Hindlimb muscle (tissue), 1 donor: ENCODE measurements at regions not wholly inside any gene's neighbourhood (a gene's known extent, or its start where the extent isn't known, plus 50 kb on each side); places are given as distances from the start of the nearest gene placed in this dataset.
"Not testable (repeated sequence)": the region's sequence is repeated elsewhere in the genome, so short reads cannot be mapped to it uniquely, and the experiment has no call there.

ENCODE experiments used
- DNase-seq: peaks from one replicate; pipeline ENCODE4 v3.0.0-alpha.2; 2013

- not testable (repeated sequence) for DNase-seq
Measured at GRCh38 chr5:32931438-32931837, 220.3 kb downstream of the NPR3 start.

DNA sequence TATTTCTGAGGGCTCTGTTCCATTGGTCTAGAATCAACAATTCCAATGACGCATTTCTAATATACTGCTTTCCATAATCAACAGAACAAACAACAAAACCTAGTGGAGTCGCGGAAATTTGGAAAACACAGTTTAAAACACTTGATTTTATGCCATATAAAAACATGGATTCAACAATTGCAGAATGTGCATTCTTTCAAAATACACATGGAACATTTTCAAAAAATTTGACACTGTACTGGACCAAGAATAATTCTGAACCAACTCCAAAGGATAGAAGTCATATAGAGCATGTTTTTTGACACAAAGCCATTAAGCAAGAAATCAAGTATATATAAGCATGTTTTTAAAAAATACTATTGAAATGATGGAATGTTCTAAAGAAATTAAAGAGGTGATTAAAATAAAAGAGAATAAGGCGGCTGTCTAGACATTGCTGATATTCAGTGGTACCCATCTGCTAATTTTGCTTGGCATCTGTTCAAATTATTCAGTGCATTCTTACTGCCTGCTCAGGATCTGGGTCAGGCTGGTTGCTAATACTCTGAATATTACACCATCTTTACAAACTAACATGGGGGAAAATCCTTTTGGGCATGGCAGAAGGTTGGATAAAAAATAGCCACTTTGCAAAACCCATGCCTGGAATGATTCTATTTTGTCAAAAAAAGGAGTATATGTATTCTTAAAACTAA lies 221.3 kb downstream of the NPR3 start:
- no peak for DNase-seq

DNA sequence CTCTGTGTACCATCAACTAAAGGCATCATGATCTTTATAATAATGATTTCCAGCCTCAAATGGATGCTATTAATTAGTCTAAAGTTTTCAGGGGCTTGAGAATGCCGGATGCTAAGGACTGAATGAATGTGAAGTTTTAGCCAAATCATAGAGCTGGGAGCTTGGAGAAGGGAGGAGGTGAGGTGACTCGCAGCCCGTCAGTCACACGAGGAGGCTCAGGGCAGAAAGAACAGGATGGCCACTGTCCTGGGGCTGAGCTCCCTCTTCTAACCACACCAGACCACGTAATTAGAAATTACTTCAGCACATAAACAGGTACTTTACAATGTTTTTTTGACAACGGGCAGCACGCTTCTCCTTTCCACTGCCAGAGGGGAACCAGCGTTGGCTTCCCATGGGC lies 222.6 kb downstream of the NPR3 start:
- no peak for DNase-seq

DNA sequence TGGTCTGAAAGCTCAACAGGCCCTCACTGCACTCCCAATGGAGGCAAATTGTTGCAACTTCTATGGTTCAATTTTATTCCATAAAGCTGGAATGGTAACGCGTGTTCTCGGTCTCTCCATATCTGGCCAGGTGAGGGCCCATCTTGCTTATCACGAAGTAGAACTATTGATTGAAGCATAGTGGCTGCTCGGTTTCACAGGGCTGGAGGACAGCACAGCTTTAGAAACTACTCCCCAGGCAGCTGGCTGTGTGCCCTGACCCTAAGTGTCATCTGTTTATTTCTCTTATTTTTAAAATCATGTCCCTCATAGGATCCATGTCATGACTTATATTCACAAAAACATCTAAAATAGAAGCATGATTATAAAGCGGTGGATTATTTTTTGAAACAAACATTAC lies 223.4 kb downstream of the NPR3 start:
- no peak for DNase-seq

DNA sequence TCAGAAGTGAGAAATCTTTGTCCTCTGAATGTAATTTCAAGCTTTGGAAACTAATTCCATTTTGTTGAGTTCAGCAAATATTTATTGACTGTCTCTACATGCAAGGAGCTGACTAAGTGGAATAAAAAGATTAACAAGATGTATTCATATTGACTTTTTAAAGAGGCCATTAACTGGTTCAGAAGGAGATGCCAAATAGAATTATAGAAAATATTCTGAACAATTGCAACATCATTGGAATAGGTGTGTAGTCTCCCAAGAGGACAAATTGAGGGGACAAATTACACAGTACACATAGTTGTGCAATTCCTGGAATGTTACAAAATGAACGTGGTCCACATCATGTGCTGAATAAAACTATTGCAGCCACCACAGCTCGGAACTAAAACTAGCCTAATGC lies 224.2 kb downstream of the NPR3 start:
- DNase-seq = no peak

DNA sequence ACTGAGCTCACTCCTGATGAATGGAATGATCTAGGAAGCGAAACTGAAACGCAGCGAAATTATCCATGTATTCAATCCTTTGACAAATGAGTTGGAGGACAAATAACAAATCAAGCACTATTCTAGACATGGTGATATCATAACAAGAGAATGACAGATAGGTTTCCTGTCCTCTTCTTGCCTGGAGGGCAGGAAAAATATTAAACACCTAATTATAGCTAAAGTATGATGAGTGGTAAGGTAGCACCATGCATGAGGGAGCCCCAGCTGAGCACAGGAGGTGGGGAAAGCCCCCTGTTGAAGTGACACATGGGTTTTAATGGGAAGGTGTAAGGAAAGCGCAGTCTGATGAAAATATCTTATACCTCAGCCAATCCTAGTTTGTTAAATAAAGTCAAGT lies 225.2 kb downstream of the NPR3 start:
- no peak for DNase-seq

DNA sequence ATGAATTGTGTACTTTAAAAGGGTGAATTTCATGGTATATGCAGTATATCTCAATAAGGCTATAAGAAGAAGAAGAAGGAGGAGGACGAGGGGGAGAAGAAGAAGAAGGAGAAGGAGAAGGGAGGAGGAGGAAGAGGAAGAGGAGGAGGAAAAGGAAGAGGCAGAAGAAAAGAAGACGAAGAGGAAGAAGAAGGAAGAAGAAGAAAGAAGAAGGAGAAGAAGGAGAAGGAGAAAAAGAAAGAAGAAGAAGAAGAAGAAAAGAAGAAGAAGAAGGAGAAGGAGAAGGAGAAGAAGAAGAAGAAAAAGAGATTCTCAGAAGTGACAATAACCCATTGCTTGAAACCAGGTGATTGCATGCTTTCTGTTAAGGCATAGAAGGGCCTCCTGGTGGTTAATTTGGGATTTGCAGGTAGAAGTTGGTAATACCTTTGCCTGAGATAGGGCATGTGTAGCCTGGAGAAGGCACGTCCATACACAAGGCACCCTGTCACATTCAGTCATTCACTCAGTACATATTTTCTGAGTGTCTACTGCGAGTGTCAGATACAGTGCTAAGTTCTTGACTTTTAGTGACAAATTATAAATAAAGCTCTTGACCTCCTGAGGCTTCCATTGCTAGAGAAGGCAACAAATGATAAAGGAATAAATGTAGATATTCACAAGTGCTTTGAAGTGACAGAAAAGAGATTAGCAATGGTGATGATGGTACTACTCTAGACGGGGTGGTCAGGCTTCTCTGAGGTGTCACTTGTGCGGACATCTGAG lies 231.3 kb downstream of the NPR3 start:
- no peak for DNase-seq

GRCh38 chr5:32949286-32949970 lies 238.3 kb downstream of the NPR3 start:
- no peak for DNase-seq

GRCh38 chr5:32951003-32951402 lies 239.9 kb downstream of the NPR3 start:
- DNase-seq = no peak

DNA sequence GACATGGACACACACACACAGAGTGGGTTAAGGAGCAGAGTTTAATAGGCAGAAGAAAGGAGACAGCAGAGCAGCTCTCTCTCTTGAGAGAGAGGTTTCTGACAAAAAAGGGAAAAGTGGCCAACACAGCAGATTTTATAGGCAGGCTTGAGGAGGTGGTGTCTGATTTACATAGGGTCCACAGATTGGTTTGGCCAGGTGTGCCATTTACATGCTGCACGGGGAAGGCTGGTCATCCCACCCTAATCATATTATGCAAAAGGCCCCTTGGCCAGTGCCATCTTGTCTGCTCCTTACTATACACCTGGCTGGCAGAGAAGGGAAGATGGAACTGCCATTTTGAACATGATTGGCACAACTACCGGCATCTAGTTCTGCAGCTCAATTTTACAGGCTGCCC lies 240.8 kb downstream of the NPR3 start:
- DNase-seq = no peak

GRCh38 chr5:32952421-32952820 lies 241.3 kb downstream of the NPR3 start:
- DNase-seq = not testable (repeated sequence)

- no peak for DNase-seq
Measured at GRCh38 chr5:32953694-32954093, 242.6 kb downstream of the NPR3 start.

- no peak for DNase-seq
Measured at GRCh38 chr5:32955814-32956213, 244.7 kb downstream of the NPR3 start.

DNA sequence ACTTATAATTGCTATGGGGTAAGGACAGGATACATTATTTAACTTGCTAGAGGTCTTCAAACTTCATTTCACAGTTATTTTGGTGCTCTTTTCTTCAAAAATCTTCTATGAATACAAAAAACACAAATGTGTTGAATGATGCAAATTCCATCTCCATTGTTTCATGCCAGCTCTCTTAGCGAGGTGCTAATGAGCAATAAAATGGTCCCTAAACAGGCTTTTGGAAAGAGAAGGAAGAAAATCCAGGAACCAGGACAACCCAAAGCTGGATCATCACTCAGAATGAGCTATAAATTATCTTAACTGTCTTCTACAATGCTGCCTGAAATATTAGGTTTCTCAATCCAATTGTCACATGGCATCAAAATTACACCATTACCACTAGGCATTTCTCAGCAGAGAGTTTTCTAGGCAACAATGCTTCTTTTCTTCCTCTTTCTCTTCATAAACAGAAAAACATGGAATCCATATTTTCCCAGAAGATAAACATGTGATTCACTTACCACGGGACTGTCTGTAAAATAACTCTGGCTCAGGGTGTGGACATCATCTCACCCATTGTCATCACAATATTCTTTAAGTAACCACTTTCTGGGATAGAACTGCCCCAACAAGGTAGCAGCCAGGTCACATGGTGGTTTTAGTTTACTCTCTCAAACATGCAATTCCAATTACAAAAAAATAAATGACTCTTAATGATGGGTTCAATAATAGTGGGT lies 249.4 kb downstream of the NPR3 start:
- no peak for DNase-seq

DNA sequence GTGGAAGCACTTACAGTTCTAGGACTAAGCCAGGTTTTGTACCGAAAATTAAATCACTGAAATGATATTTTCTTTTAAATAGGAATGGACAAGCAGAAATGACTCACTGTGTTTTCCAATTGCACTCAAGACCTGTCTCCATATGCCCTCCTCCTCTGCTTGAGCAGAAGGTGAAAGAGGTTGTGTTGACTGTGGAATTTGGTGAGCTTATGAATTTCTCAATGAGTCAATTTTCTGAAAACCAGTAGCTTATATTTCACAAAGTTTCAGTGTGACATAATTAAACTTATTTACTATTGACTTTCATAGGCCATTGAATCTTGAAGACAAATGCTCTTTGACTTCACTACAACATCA lies 249.9 kb downstream of the NPR3 start:
- no peak for DNase-seq

- DNase-seq = no peak
Measured at GRCh38 chr5:32964261-32964660, 253.1 kb downstream of the NPR3 start.

GRCh38 chr5:32973646-32974045 lies 262.5 kb downstream of the NPR3 start:
- DNase-seq = no peak

DNA sequence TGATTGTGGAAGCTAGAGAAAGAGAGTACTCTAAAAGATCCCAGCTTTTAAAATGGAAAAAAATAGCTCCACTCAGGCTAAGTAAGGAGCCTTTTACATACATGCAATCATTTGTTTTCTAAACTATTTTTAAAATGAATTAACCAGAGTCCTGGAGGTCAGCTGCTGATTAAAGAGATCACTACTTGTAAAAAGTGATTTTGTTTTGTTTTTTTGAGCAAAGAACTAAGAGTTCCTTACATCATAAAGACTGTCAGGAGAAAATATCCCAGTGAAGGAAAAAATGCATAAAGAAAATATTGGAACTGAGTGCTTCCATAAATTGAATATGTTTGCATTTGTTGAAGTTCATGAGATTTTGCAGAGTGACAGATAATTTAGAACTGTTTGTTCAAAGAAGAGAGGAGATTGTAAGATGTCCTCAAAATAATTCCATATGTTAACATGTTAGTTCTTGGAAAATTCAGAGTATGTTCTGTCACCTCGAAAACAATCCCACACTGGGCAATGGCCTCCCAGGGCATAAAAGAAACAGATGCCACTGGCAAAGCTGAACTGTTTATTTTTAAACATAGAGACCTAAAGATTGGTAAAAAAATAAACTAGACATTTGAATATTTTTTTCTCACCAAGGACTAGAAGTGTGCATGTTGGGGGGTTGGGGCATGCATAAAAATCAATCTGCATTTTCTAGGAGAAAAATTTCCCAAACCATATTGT lies 264.7 kb downstream of the NPR3 start:
- DNase-seq = no peak

- DNase-seq = no peak
Measured at GRCh38 chr5:32981061-32981460, 269.9 kb downstream of the NPR3 start.

- DNase-seq = no peak
Measured at GRCh38 chr5:32984851-32985610, 273.9 kb downstream of the NPR3 start.

DNA sequence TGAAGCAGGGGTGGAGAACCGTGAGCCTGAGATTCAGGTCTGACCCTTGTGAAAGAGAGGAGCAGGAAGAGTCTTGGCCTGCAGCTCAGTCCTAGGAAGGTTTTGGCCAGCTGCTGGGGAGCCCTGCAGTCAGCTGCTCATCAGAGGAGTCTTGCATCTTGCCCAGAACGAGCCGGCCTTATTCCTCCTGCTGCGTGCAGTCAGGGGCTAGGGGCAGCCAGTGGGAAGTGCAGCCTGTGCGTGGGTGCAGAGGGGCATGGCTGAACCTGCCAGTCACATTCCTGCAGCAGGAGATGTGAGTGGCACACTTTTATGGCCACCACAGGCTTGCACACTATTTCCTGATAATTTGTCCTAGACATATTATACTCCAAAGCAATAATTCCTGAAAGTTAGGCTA lies 278.7 kb downstream of the NPR3 start:
- DNase-seq = no peak
